CD4-positive, alpha-beta T cell treated with Interleukin-6 at 100 ng/mL for 8 hours (primary cell): ENCODE measurements at regions not wholly inside any gene's neighbourhood (a gene's known extent, or its start where the extent isn't known, plus 50 kb on each side); places are given as distances from the start of the nearest gene placed in this dataset.
"Not testable (repeated sequence)": the region's sequence is repeated elsewhere in the genome, so short reads cannot be mapped to it uniquely, and the experiment has no call there.

Experiments
- DNase-seq: peaks from one replicate; pipeline ENCODE4 v3.0.0-alpha.2; 2020; ENCODE audit warnings: mixed read lengths, low spot score

DNA sequence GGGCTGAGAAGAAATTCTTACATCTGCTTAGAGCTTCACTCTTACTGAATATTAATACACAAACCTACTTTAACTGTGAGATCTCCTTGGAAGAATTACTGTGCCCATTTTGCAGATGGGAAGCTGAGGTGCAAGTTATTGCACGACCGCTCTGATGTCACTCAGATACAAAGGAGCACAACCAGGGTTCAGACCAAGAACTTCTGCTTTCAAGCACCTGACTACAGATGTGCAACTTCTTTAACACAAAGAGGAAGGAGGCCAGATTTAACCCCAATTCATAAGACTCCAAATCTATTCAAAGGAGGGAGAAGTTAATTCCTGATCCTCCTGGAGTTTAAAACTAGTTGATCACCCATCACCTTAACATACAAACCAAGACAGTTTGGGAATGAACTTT, 232.6 kb downstream of the VRK1 start:
- DNase-seq, result no peak

- DNase-seq, result no peak
These were observed 234.3 kb downstream of the VRK1 start for GRCh38 chr14:97031530-97031929.

- no peak for DNase-seq
These were observed 236.4 kb downstream of the VRK1 start for GRCh38 chr14:97033556-97034081.

- DNase-seq, result no peak
These were observed 239.1 kb downstream of the VRK1 start for GRCh38 chr14:97036086-97036852.

DNA sequence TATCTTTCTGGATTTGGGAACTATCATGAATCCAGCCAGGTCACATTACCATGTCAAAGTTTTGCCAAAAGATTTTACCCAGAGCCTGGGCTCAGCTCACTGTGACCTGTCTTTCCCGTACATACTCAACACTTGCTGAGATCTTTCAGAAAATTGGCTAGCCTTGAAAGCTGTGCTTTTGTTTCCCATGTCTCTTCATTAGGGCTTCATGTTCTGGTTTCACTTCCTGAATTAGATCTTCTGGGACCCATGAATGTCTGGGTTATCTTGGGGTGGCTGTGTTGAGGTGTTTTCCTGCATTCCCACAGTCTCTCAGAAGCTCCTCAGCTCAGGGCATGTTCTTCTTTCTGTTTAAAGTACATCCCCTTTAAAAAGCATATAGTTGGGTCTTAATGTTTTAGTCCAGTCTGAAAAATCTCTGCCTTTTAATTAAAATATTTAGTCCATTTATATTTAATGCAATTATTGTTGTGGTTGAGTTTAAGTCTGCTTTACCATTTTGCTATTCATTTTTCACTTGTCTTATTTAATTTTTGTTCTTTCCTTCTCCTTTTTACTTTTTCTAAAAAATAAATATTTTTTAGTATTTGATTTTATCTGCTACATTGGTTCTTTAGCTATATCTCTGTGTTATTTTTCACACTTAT, 242.7 kb downstream of the VRK1 start:
- no peak for DNase-seq

DNA sequence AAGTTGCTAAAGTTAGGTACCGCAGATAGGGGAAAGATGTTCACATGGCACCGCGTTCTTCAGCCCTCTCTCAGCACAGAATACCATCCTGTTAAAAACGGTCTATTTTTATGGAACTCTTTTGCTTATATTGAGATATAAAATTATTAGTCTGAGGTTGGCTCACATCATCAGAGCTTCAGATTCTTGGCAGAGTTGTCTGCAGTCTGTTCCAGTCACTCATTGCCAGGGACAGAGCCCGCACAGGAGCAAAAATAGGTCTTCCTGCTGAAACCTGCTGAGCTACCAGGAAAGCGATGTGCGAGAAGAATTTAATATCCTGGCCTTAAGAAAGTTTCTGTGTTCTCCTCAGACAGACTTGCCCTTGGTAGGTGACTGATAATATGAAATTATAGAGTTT, 249.8 kb downstream of the VRK1 start:
- no peak for DNase-seq

DNA sequence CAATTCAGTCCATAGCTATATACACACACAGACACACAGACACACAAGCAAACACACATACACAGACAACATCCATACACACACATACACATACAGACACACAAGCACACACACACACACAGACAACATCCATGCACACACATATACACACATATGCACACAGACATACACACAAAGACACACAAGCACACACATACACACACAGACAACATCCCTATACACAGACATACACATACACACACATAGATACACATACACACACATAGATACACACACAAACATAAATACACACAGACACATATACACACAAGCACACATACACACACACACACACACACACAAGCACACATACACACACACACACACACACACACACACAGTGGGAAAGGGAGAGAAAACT, 254.8 kb downstream of the VRK1 start:
- no peak for DNase-seq

DNA sequence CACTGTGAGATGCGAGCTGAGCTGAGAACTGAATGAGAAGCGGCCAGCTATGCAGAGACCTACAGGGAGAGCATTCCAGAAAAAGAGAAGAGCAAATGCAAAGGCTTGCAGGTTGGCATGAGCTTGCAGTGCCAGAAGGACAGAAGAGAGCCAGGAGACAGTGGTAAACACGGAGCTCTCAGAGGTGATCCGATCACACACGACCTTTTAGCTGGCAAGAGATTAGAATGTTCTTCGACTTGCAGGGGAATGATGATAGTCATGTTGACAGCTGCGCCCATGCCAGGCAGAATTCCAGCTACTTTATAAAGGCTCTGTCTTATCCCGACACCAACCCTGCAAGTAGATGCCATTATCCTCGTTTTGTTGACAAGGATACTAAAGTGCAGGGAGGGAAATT, 256.8 kb downstream of the VRK1 start:
- DNase-seq, result no peak

DNA sequence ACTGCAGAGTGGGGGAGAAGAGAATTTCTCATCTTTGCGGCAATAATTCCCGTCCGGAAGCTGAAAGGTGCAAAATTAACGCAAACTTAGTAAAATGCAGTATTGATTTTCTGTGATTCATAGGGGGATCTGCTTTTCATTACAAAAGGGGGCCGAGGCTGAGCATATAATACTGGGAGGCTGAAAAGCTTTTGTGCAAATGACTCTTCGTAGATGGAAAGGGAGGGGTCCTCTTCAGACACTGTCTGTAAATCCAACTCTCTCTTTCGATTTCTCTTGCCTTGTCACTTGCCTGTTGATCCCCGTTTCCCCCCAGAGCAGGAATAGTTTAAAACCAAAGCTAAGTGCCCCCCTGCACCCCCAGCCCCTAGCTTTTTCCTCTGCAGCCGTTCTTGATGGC, 258.2 kb downstream of the VRK1 start:
- no peak for DNase-seq

GRCh38 chr14:97056086-97056485, 258.9 kb downstream of the VRK1 start:
- DNase-seq, result no peak

GRCh38 chr14:97057238-97058073, 260.3 kb downstream of the VRK1 start:
- no peak for DNase-seq

- no peak for DNase-seq
These were observed 260.9 kb downstream of the VRK1 start for GRCh38 chr14:97058074-97058467.

- DNase-seq, result no peak
These were observed 261.4 kb downstream of the VRK1 start for GRCh38 chr14:97058589-97058988.

GRCh38 chr14:97061198-97061597, 264.0 kb downstream of the VRK1 start:
- no peak for DNase-seq

- DNase-seq, result no peak
These were observed 264.5 kb downstream of the VRK1 start for GRCh38 chr14:97061714-97062113.

DNA sequence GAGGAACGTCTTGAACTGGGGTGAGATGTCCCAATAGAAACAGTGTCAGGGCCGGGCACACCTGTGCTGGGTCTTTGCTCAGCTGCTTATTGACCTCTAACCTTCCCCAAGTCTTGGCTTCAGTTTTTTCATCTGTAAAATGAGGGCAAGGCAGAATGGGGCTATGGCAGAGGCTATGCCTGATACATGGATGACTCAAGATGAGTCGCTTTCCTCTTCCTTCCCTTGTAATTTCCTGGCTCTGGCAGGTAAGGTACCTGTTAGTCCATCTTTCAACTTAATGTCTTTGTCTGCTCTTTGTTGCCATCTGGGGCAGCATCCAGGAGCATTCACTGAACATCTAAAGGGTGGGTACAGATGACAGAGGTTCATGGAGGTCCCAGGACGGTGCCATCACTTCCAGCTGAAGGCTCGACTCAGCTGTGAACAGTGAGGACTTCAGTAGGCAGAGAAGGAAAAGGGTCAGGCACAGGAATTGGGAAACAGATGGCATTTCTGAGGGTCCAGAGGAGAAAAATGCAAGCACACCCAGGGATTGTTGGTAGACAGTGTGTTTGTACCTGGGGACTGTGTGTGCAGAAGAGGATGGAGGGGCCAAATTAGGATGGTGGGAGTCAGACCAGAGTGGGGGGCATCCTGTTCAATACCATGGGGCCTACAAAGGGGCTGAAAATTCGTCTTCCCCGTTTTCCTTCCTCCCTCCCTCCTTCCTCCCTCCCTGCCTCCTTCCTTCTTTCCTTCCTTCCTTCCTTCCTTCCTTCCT, 268.3 kb downstream of the VRK1 start:
- no peak for DNase-seq

DNA sequence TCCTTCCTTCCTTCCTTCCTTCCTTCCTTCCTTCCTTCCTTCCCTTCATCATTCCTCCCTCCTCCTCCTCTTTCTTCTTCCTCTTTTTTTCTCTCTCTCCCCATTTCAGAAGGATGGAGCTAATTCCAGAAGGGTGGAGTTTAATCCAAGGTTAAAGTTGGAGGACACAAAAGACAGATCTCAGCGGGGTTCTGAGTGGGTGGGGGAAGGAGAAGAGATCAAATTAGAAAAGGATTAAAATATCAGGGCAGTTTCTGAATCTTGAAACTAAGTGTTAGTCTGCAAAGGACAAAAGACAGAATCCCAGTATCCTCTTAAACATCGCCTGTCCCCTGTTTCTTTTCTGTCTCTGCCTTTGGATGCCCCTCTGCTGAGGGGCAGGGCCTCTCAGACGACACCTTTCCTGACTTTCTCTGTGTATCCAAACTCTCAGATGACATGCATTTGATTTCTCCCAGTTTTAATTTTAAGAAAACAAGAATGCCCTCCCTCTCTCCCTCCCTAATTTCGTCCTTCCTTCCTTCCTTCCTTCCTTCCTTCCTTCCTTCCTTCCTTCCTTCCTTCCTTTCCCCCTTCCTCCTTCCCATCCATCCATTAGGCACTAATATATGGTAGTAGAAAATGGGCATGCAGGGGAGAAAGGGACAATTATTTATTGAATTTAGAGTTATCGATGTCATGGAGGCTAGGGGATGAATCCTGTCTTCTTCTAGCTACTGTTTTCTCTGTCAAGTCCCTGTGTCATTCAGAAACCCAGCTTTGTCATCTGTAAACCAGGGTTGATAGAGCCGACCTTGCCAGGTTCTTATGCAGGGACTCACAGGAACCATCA, 269.1 kb downstream of the VRK1 start:
- DNase-seq, result no peak

- DNase-seq, result not testable (repeated sequence)
These were observed 271.1 kb downstream of the VRK1 start for GRCh38 chr14:97068293-97068692.

GRCh38 chr14:97070259-97070658, 273.1 kb downstream of the VRK1 start:
- DNase-seq, result no peak

- DNase-seq, result no peak
These were observed 274.0 kb downstream of the VRK1 start for GRCh38 chr14:97071177-97071576.

DNA sequence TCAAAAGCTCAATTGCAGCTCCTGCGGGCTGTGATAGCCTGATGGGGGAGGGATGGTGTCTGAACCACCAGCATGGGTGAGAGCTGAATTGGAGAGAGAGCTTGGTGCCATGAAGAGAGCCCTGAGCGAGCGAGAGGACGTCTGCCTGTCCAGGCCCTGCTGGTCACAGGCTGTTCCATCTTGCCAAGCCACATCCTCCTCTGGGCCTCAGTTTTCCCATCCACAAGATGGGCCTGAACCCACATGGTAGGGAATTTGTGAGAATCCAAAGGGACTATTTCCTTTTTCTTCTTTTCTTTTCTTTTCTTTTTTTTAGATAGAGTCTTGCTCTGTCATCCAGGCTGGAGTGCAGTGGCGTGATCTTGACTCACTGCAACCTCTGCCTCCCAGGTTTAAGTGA, 276.4 kb downstream of the VRK1 start:
- no peak for DNase-seq
